PC-9 (cell line): ENCODE measurements at regions not wholly inside any gene's neighbourhood (a gene's known extent, or its start where the extent isn't known, plus 50 kb on each side); places are given as distances from the start of the nearest gene placed in this dataset.

ENCODE experiments used
- BruUV-seq: library from RNA; stranded (reverse); fragments of 400-500 nt; replicated peaks from 2 replicates; lab custom pipeline; 2021; lab: Mats Ljungman, UMichigan
- CTCF ChIA-PET: fragments of 300-600 bp; sonication (Branson Sonifier 250); formaldehyde crosslinking; loops from one replicate; lab custom pipeline; 2022; ENCODE audit warnings: antibody characterized with exemption; lab: Charles Lee
- POLR2A ChIA-PET: fragments of 300-600 bp; sonication (Branson Sonifier 250); formaldehyde crosslinking; loops from one replicate; lab custom pipeline; 2022; ENCODE audit warnings: antibody characterized with exemption; ENCODE audit not compliant: unreplicated experiment; lab: Charles Lee
- DNase-seq, 2 experiments: peaks; one replicate each; pipeline versions ENCODE4 v3.0.0 to v3.0.0-alpha.2; 2015 to 2022; ENCODE audit warnings: mixed read lengths in 1 of 2
- H2AFZ ChIP-seq: fragments of 200-600 bp; sonication (generic); 2 replicates; pipeline ENCODE4 v1.8.1; 2017; ENCODE audit warnings: antibody characterized with exemption
- H3F3A ChIP-seq: fragments of 200-600 bp; sonication (generic); 2 replicates; pipeline ENCODE4 v1.8.1; 2017; ENCODE audit warnings: antibody characterized with exemption, mild to moderate bottlenecking, low read depth; ENCODE audit not compliant: insufficient read depth
- H3K27ac ChIP-seq: fragments of 200-600 bp; sonication (generic); 2 replicates; pipeline ENCODE4 v1.6.1; 2016; ENCODE audit warnings: mixed run types
- H3K27me3 ChIP-seq: fragments of 200-600 bp; sonication (generic); 2 replicates; pipeline ENCODE4 v1.6.1; 2016; ENCODE audit warnings: low read depth, mixed run types; ENCODE audit not compliant: insufficient read depth
- H3K36me3 ChIP-seq: fragments of 200-600 bp; sonication (generic); 2 replicates; pipeline ENCODE4 v1.6.1; 2016; ENCODE audit warnings: low read depth, mixed run types
- H3K4me1 ChIP-seq: fragments of 200-600 bp; sonication (generic); replicated peaks from 2 replicates; pipeline ENCODE4 v1.6.1; 2016; ENCODE audit warnings: mixed run types; ENCODE audit not compliant: insufficient read depth
- H3K4me2 ChIP-seq: fragments of 200-600 bp; sonication (generic); 2 replicates; pipeline ENCODE4 v1.6.1; 2017; ENCODE audit warnings: mixed run types
- H3K4me3 ChIP-seq: fragments of 200-600 bp; sonication (generic); 2 replicates; pipeline ENCODE4 v1.6.1; 2016; ENCODE audit warnings: mixed run types
- H3K79me2 ChIP-seq: fragments of 200-600 bp; sonication (generic); 2 replicates; pipeline ENCODE4 v1.6.1; 2017; ENCODE audit warnings: low read depth, mixed run types
- H3K9me2 ChIP-seq: fragments of 200-600 bp; sonication (generic); 2 replicates; pipeline ENCODE4 v1.8.1; 2017; ENCODE audit warnings: mild to moderate bottlenecking; ENCODE audit not compliant: insufficient read depth
- H3K9me3 ChIP-seq: fragments of 200-600 bp; sonication (generic); 2 replicates; pipeline ENCODE4 v1.8.1; 2016; ENCODE audit warnings: low read depth; ENCODE audit not compliant: insufficient read depth
- H4K20me1 ChIP-seq: fragments of 200-600 bp; sonication (generic); 2 replicates; pipeline ENCODE4 v1.8.1; 2017; ENCODE audit not compliant: insufficient read depth
- EZH2 ChIP-seq: fragments of 200-600 bp; sonication (generic); IDR thresholded peaks from 2 replicates; pipeline ENCODE4 v1.8.0; 2017; ENCODE audit warnings: antibody characterized with exemption, low read depth
- intact Hi-C: fragments of 100-400 bp; cut with micrococcal nuclease; formaldehyde crosslinking; loops from one replicate; pipeline ENCODE4 v1.10.0; 2022; ENCODE audit not compliant: unreplicated experiment
- TF ChIP-seq, protein P1 (sequence below): fragments of 200-600 bp; sonication (generic); conservative IDR thresholded peaks from 2 replicates; pipeline ENCODE4 v1.6.1; 2017; ENCODE audit warnings: mixed run types, antibody characterized with exemption, mild to moderate bottlenecking, moderate library complexity

GRCh38 chr2:21244161-21244560, 120.4 kb downstream of the TDRD15 start:
- no peaks in the 10 kb centered on the region for H3K36me3 ChIP-seq
- no peaks in the 10 kb centered on the region for H3K9me3 ChIP-seq
- intact Hi-C loops: no loop called here
- no peaks in the 10 kb centered on the region for H4K20me1 ChIP-seq
- ChIA-PET POLR2A (no interaction called here), CTCF (no interaction called here)
- no peaks in the 10 kb centered on the region for H3F3A ChIP-seq
- H3K27ac ChIP-seq: no peak overlapping the region
- H3K4me2 ChIP-seq: no peak overlapping the region
- BruUV-seq: no TSS peak
- no peaks in the 10 kb centered on the region for H3K27me3 ChIP-seq
- TF ChIP-seq, protein P1, sequence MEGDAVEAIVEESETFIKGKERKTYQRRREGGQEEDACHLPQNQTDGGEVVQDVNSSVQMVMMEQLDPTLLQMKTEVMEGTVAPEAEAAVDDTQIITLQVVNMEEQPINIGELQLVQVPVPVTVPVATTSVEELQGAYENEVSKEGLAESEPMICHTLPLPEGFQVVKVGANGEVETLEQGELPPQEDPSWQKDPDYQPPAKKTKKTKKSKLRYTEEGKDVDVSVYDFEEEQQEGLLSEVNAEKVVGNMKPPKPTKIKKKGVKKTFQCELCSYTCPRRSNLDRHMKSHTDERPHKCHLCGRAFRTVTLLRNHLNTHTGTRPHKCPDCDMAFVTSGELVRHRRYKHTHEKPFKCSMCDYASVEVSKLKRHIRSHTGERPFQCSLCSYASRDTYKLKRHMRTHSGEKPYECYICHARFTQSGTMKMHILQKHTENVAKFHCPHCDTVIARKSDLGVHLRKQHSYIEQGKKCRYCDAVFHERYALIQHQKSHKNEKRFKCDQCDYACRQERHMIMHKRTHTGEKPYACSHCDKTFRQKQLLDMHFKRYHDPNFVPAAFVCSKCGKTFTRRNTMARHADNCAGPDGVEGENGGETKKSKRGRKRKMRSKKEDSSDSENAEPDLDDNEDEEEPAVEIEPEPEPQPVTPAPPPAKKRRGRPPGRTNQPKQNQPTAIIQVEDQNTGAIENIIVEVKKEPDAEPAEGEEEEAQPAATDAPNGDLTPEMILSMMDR: no peak
- no peak for TF ChIP-seq EZH2
- no peaks in the 10 kb centered on the region for H3K9me2 ChIP-seq
- H3K4me1 ChIP-seq: no peaks in the 10 kb centered on the region
- no peak for DNase-seq
- no peak overlapping the region for H2AFZ ChIP-seq
- H3K4me3 ChIP-seq: no peak overlapping the region
- no peaks in the 10 kb centered on the region for H3K79me2 ChIP-seq

DNA sequence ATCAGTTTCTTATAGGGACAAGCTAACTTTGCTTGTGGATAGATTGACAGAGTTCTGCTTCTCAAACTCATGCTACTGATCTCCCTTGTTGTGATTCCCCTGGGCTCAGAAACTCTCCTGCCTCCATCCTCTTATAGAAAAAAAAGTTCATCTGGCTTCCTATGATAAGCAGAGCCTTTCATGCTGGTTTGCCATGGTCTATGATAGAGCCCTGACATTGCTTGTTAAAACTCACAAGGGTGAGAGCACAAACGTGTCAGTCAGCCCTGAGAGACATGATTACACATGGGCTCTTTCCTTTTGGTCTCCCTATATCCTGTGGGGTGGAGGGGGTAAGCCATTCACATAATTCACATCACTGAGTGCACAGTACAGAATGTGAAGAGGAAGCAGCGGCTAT, 121.8 kb downstream of the TDRD15 start:
- CTCF ChIA-PET: no interaction called here
- BruUV-seq: no TSS peak
- intact Hi-C loops: no loop called here

DNA sequence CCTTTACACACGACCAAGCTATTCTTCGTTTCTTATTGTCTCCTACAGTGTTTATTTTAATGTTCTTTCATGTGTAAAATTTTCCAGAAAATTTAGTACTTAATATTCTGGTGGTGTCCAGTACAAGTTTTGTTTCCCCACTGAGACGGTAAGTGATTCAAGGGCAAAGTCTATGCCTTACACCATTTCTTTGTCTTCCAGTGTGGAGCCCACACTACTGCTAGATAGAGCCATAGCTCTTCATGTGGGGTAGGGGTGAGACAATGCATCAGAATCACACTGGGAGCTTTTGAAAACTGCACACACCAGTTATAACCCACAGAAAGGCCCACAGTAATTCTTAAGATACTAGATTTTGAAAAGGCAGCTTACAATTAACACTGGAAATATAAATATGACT, 125.6 kb downstream of the TDRD15 start:
- Histone ChIP-seq H2AFZ (no peak overlapping the region), H3K9me2 (no peaks in the 10 kb centered on the region), H3K27me3 (no peaks in the 10 kb centered on the region), H3K36me3 (no peaks in the 10 kb centered on the region), H4K20me1 (no peaks in the 10 kb centered on the region), H3K4me1 (no peaks in the 10 kb centered on the region), H3K4me3 (no peak overlapping the region), H3K9me3 (no peaks in the 10 kb centered on the region), H3K27ac (no peak overlapping the region), H3K4me2 (no peak overlapping the region), H3F3A (no peaks in the 10 kb centered on the region), H3K79me2 (no peaks in the 10 kb centered on the region)
- POLR2A ChIA-PET: no interaction called here
- TF ChIP-seq EZH2: no peak
- TF ChIP-seq, protein P1: no peak
- CTCF ChIA-PET: no interaction called here
- BruUV-seq: no TSS peak
- intact Hi-C loops: no loop called here
- DNase-seq: no peak

More for the DNA sequence above, 121.8 kb downstream of the TDRD15 start:
- Histone ChIP-seq H3K27me3 (no peaks in the 10 kb centered on the region), H2AFZ (no peak overlapping the region), H3K4me1 (no peaks in the 10 kb centered on the region), H3K27ac (no peak overlapping the region), H3K79me2 (no peaks in the 10 kb centered on the region), H3K9me3 (no peaks in the 10 kb centered on the region), H3K4me2 (no peak overlapping the region), H3F3A (no peaks in the 10 kb centered on the region), H3K4me3 (no peak overlapping the region), H4K20me1 (no peaks in the 10 kb centered on the region), H3K9me2 (no peaks in the 10 kb centered on the region), H3K36me3 (no peaks in the 10 kb centered on the region)
- DNase-seq: no peak
- TF ChIP-seq, protein P1: no peak
- no peak for TF ChIP-seq EZH2
- POLR2A ChIA-PET: no interaction called here
